H9 (cell line): ENCODE measurements at regions not wholly inside any gene's neighbourhood (a gene's known extent, or its start where the extent isn't known, plus 50 kb on each side); places are given as distances from the start of the nearest gene placed in this dataset.

Experiments
- DNase-seq: peaks from one replicate; pipeline ENCODE4 v3.0.0-alpha.2; 2017
- H2AFZ ChIP-seq: one replicate; pipeline ENCODE4 v1.6.1; 2013; ENCODE audit warnings: mild to moderate bottlenecking, low read length, control low read depth, moderate library complexity
- H2AK5ac ChIP-seq: 2 replicates; pipeline ENCODE4 v1.6.1; 2013; ENCODE audit warnings: low read length, control low read depth, mixed read lengths; ENCODE audit not compliant: insufficient read length
- H2BK120ac ChIP-seq: one replicate; pipeline ENCODE4 v1.6.1; 2013; ENCODE audit warnings: low read depth, mild to moderate bottlenecking, low read length, control low read depth, inconsistent platforms; ENCODE audit not compliant: poor library complexity, severe bottlenecking
- H2BK12ac ChIP-seq: 2 replicates; pipeline ENCODE4 v1.6.1; 2013; ENCODE audit warnings: low read length, control low read depth, mixed read lengths, low read depth; ENCODE audit not compliant: insufficient read length
- H2BK15ac ChIP-seq: 2 replicates; pipeline ENCODE4 v1.6.1; 2013; ENCODE audit warnings: low read depth, low read length, control low read depth
- H2BK20ac ChIP-seq: one replicate; pipeline ENCODE4 v1.6.1; 2013; ENCODE audit warnings: low read depth, mild to moderate bottlenecking, low read length, control low read depth, inconsistent platforms; ENCODE audit not compliant: poor library complexity, severe bottlenecking
- H2BK5ac ChIP-seq: 2 replicates; pipeline ENCODE4 v1.6.1; 2013; ENCODE audit warnings: low read length, control low read depth, mixed read lengths; ENCODE audit not compliant: insufficient read length
- H3K14ac ChIP-seq: 2 replicates; pipeline ENCODE4 v1.6.1; 2013; ENCODE audit warnings: low read length, control low read depth; ENCODE audit not compliant: insufficient read depth
- H3K18ac ChIP-seq: 2 replicates; pipeline ENCODE4 v1.6.1; 2013; ENCODE audit warnings: low read depth, mild to moderate bottlenecking, mixed read lengths, low read length, control low read depth; ENCODE audit not compliant: insufficient read length
- H3K23ac ChIP-seq: 2 replicates; pipeline ENCODE4 v1.6.1; 2013; ENCODE audit warnings: low read length, control low read depth, mixed read lengths, low read depth; ENCODE audit not compliant: insufficient read length
- H3K23me2 ChIP-seq: 2 replicates; pipeline ENCODE4 v1.6.1; 2013; ENCODE audit warnings: low read depth, mild to moderate bottlenecking, mixed read lengths, low read length, control low read depth; ENCODE audit not compliant: insufficient read length, poor library complexity, severe bottlenecking
- H3K27ac ChIP-seq: 2 replicates; pipeline ENCODE4 v1.5.1; 2013; ENCODE audit warnings: low read length, control low read depth, mixed read lengths, low read depth; ENCODE audit not compliant: insufficient read length
- H3K27me3 ChIP-seq: 2 replicates; pipeline ENCODE4 v1.6.1; 2013; ENCODE audit warnings: low read length, control low read depth, inconsistent platforms; ENCODE audit not compliant: insufficient read depth
- H3K4ac ChIP-seq: 2 replicates; pipeline ENCODE4 v1.6.1; 2013; ENCODE audit warnings: low read depth, mild to moderate bottlenecking, control low read depth, inconsistent platforms, low read length, moderate library complexity
- H3K4me1 ChIP-seq: 2 replicates; pipeline ENCODE4 v1.6.1; 2013; ENCODE audit warnings: low read length, control low read depth, inconsistent platforms; ENCODE audit not compliant: insufficient read depth
- H3K4me2 ChIP-seq: 2 replicates; pipeline ENCODE4 v1.6.1; 2013; ENCODE audit warnings: low read length, control low read depth, mixed read lengths; ENCODE audit not compliant: insufficient read length, insufficient read depth
- H3K56ac ChIP-seq: 2 replicates; pipeline ENCODE4 v1.6.1; 2013; ENCODE audit warnings: low read depth, mild to moderate bottlenecking, mixed read lengths, low read length, control low read depth; ENCODE audit not compliant: insufficient read length
- H3K79me1 ChIP-seq: 2 replicates; pipeline ENCODE4 v1.6.1; 2013; ENCODE audit warnings: low read depth, mild to moderate bottlenecking, moderate library complexity, low read length, control low read depth, inconsistent platforms; ENCODE audit not compliant: insufficient read depth, poor library complexity, severe bottlenecking
- H3K79me2 ChIP-seq: 2 replicates; pipeline ENCODE4 v1.6.1; 2013; ENCODE audit warnings: low read length, control low read depth, inconsistent platforms; ENCODE audit not compliant: insufficient read depth
- H3K9ac ChIP-seq: 2 replicates; pipeline ENCODE4 v1.6.1; 2013; ENCODE audit warnings: low read length, control low read depth, mixed read lengths; ENCODE audit not compliant: insufficient read length; ENCODE audit errors: extremely low read depth
- H3K9me3 ChIP-seq: one replicate; pipeline ENCODE4 v1.6.1; 2013; ENCODE audit warnings: low read depth, low read length, inconsistent platforms; ENCODE audit not compliant: control insufficient read depth
- H3T11ph ChIP-seq: one replicate; pipeline ENCODE4 v1.6.1; 2013; ENCODE audit warnings: mild to moderate bottlenecking, low read length, control low read depth, inconsistent platforms
- H4K20me1 ChIP-seq: one replicate; pipeline ENCODE4 v1.6.1; 2013; ENCODE audit not compliant: control insufficient read depth, insufficient read length, insufficient read depth
- H4K5ac ChIP-seq: 2 replicates; pipeline ENCODE4 v1.6.1; 2013; ENCODE audit warnings: low read depth, mild to moderate bottlenecking, mixed read lengths, low read length, control low read depth; ENCODE audit not compliant: insufficient read length
- H4K8ac ChIP-seq: replicated peaks from 2 replicates; pipeline ENCODE4 v1.6.1; 2013; ENCODE audit warnings: low read length, control low read depth, mixed read lengths, low read depth; ENCODE audit not compliant: insufficient read length
- H4K91ac ChIP-seq: 2 replicates; pipeline ENCODE4 v1.6.1; 2013; ENCODE audit warnings: low read depth, mild to moderate bottlenecking, moderate library complexity, mixed read lengths, low read length, control low read depth; ENCODE audit not compliant: insufficient read length
- H3K27ac Mint-ChIP-seq, 3 experiments: 2 replicates in 2 of 3; 3 replicates in 1 of 3; pipeline ENCODE4 v1.8.0; 2020 to 2021; ENCODE audit warnings: mixed read lengths in 3 of 3, mild to moderate bottlenecking in 1 of 3, moderate library complexity in 1 of 3
- H3K27me3 Mint-ChIP-seq: 2 replicates; pipeline ENCODE4 v1.8.0; 2021; ENCODE audit warnings: low read depth, mild to moderate bottlenecking, moderate library complexity, mixed read lengths
- H3K36me3 Mint-ChIP-seq, 3 experiments: 2 replicates in 2 of 3; 3 replicates in 1 of 3; pipeline ENCODE4 v1.8.0; 2020 to 2021; ENCODE audit warnings: low read depth in 3 of 3, mixed read lengths in 3 of 3; ENCODE audit not compliant: insufficient read depth in 1 of 3
- H3K4me1 Mint-ChIP-seq, 2 experiments: 2 replicates each; pipeline ENCODE4 v1.8.0; 2020; ENCODE audit warnings: mixed read lengths in 2 of 2
- H3K4me3 Mint-ChIP-seq, 2 experiments: 2 replicates in 1 of 2; 3 replicates in 1 of 2; pipeline ENCODE4 v1.8.0; 2020 to 2021; ENCODE audit warnings: mild to moderate bottlenecking in 2 of 2, mixed read lengths in 2 of 2, moderate library complexity in 1 of 2
- H3K9me3 Mint-ChIP-seq, 2 experiments: 2 replicates in 1 of 2; 3 replicates in 1 of 2; pipeline ENCODE4 v1.8.0; 2020; ENCODE audit warnings: mild to moderate bottlenecking in 2 of 2, mixed read lengths in 2 of 2, moderate library complexity in 1 of 2
- WGBS: extraction: QIAGEN DNeasy Blood & Tissue Kit; methylation state at CpG from one replicate; pipeline ENCODE4 v1.1.7; 2013; ENCODE audit warnings: missing lambda C conversion rate, low lambda C conversion rate, mixed read lengths; ENCODE audit not compliant: insufficient read length; ENCODE audit errors: extremely low coverage; 5-methylcytosine and 5-hydroxymethylcytosine counted together
- TF ChIP-seq, protein P1 (sequence below): fragments of 200-600 bp; sonication (generic); conservative IDR thresholded peaks from 3 replicates; pipeline ENCODE4 v1.8.0; 2021; ENCODE audit warnings: antibody characterized with exemption, mild to moderate bottlenecking

DNA sequence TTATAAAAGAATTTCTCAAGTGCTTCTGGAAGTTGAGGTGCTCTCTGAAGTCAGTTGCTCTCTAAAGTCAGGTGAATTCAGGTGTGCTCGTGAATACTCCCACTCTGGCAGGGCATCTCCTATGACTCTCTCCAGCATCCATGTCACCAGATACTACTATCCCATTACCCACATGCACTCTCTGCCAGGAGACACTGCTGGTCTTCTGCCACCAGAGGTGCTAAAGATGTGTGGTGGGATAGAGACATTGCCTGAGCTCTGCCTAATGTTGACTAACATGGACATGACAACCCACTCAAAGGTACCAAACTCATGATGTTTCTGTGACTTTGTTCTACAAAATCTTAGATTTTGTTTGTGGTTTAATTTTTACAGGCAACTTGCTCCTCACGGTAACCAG, 106.4 kb upstream of the HNRNPA3 start:
- no peak overlapping the region for H3K23ac ChIP-seq
- no peaks in the 10 kb centered on the region for H4K20me1 ChIP-seq
- no peaks in the 10 kb centered on the region for H3K23me2 ChIP-seq
- H3K79me2 ChIP-seq: no peaks in the 10 kb centered on the region
- no peak overlapping the region for H3K14ac ChIP-seq
- no peak overlapping the region for H3K27ac ChIP-seq
- H3K27me3 ChIP-seq: no peaks in the 10 kb centered on the region
- no peak overlapping the region for H4K5ac ChIP-seq
- Mint-ChIP-seq H3K36me3 (no peaks in the 10 kb centered on the region; a peak in 2 of 7 replicates), H3K9me3 (peaks cover 12 to 17% of the 10 kb centered on the region in 2 experiments; a peak in 3 of 5 replicates), H3K27me3 (no peaks in the 10 kb centered on the region), H3K27ac (no peak overlapping the region), H3K4me1 (no peaks in the 10 kb centered on the region), H3K4me3 (no peak overlapping the region)
- no peak overlapping the region for H2BK12ac ChIP-seq
- H3K4ac ChIP-seq: no peak overlapping the region
- no peak overlapping the region for H2BK20ac ChIP-seq
- no peak overlapping the region for H3K9ac ChIP-seq
- H3K79me1 ChIP-seq: no peaks in the 10 kb centered on the region
- H3K56ac ChIP-seq: no peak overlapping the region
- no CpG with 5 or more reads among the region's 2 CpGs for WGBS
- H2BK15ac ChIP-seq: no peak overlapping the region
- H4K8ac ChIP-seq: no peak overlapping the region
- no peak overlapping the region for H3T11ph ChIP-seq
- peak; percentile 41 for DNase-seq
- no peaks in the 10 kb centered on the region for H3K4me1 ChIP-seq
- TF ChIP-seq, protein P1, sequence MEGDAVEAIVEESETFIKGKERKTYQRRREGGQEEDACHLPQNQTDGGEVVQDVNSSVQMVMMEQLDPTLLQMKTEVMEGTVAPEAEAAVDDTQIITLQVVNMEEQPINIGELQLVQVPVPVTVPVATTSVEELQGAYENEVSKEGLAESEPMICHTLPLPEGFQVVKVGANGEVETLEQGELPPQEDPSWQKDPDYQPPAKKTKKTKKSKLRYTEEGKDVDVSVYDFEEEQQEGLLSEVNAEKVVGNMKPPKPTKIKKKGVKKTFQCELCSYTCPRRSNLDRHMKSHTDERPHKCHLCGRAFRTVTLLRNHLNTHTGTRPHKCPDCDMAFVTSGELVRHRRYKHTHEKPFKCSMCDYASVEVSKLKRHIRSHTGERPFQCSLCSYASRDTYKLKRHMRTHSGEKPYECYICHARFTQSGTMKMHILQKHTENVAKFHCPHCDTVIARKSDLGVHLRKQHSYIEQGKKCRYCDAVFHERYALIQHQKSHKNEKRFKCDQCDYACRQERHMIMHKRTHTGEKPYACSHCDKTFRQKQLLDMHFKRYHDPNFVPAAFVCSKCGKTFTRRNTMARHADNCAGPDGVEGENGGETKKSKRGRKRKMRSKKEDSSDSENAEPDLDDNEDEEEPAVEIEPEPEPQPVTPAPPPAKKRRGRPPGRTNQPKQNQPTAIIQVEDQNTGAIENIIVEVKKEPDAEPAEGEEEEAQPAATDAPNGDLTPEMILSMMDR: peak; percentile 57
- no peak overlapping the region for H2AK5ac ChIP-seq
- H2AFZ ChIP-seq: no peak overlapping the region
- H3K18ac ChIP-seq: no peak overlapping the region
- no peak overlapping the region for H2BK5ac ChIP-seq
- H2BK120ac ChIP-seq: no peak overlapping the region
- no peak overlapping the region for H4K91ac ChIP-seq
- no peak overlapping the region for H3K4me2 ChIP-seq
- H3K9me3 ChIP-seq: peaks cover 5% of the 10 kb centered on the region
